22Rv1 (cell line): ENCODE measurements at regions not wholly inside any gene's neighbourhood (a gene's known extent, or its start where the extent isn't known, plus 50 kb on each side); places are given as distances from the start of the nearest gene placed in this dataset.

Source experiments
- ZFX ChIP-seq: fragments of 450-650 bp; IDR thresholded peaks from 2 replicates; pipeline ENCODE4 v1.6.1; 2017; ENCODE audit warnings: antibody characterized with exemption, borderline replicate concordance
- TF ChIP-seq, protein P1 (sequence below): fragments of 450-650 bp; IDR thresholded peaks from 2 replicates; pipeline ENCODE4 v1.5.1; 2017; ENCODE audit warnings: mild to moderate bottlenecking

DNA sequence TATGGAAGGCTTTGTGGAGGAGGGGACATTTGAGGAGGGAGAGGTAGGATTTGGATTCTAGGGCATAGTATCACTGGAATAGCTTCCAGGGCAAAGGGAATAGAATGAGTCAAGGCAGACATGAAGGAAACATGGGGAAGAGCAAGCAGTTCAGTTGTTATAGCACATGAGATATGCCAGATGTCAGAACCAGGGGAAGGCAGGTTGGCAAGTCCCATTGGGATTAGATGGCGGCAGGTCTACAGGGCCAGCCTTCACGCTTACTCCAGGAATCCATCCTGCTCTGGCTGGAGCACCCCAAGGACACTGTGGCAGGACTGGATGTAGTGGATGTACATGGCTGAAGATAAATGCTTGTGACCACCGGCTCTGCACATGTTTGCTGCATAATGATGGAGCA, 120.4 kb upstream of the ST8SIA2 start:
- TF ChIP-seq, protein P1, sequence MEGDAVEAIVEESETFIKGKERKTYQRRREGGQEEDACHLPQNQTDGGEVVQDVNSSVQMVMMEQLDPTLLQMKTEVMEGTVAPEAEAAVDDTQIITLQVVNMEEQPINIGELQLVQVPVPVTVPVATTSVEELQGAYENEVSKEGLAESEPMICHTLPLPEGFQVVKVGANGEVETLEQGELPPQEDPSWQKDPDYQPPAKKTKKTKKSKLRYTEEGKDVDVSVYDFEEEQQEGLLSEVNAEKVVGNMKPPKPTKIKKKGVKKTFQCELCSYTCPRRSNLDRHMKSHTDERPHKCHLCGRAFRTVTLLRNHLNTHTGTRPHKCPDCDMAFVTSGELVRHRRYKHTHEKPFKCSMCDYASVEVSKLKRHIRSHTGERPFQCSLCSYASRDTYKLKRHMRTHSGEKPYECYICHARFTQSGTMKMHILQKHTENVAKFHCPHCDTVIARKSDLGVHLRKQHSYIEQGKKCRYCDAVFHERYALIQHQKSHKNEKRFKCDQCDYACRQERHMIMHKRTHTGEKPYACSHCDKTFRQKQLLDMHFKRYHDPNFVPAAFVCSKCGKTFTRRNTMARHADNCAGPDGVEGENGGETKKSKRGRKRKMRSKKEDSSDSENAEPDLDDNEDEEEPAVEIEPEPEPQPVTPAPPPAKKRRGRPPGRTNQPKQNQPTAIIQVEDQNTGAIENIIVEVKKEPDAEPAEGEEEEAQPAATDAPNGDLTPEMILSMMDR = no peak
- TF ChIP-seq ZFX = no peak
